HEK293 (cell line): ENCODE measurements at regions not wholly inside any gene's neighbourhood (a gene's known extent, or its start where the extent isn't known, plus 50 kb on each side); places are given as distances from the start of the nearest gene placed in this dataset.

ENCODE experiments used
- CTCF ChIA-PET: fragments of 350-600 bp; formaldehyde crosslinking; extraction: SDS; loops from one replicate; lab custom pipeline; 2021; ENCODE audit warnings: antibody characterized with exemption; lab: Yijun Ruan, JAX
- POLR2A ChIA-PET: fragments of 300-600 bp; formaldehyde crosslinking; extraction: SDS; loops from one replicate; lab custom pipeline; 2020; ENCODE audit warnings: antibody characterized with exemption, inconsistent platforms; lab: Yijun Ruan, JAX
- H3K27ac ChIP-seq: fragments of 200-500 bp; sonication (Bioruptor generic); 2 replicates; pipeline ENCODE4 v1.5.1; 2014; ENCODE audit warnings: low read depth, low read length, control low read depth, inconsistent platforms; ENCODE audit errors: extremely low read depth
- H3K36me3 ChIP-seq, 2 experiments: fragments of 200-500 bp in 1 of 2; sonication (Bioruptor generic) in 1 of 2; 1 replicate in 1 of 2; 2 replicates in 1 of 2; pipeline ENCODE4 v1.5.1; 2014 to 2017; ENCODE audit warnings: inconsistent platforms in 2 of 2, low read length in 2 of 2; ENCODE audit not compliant: control insufficient read depth in 2 of 2, insufficient read depth in 1 of 2
- H3K4me1 ChIP-seq: fragments of 200-500 bp; sonication (Bioruptor generic); 2 replicates; pipeline ENCODE4 v1.5.1; 2014; ENCODE audit warnings: mild to moderate bottlenecking, low read length, inconsistent platforms; ENCODE audit not compliant: control insufficient read depth, insufficient read depth
- H3K4me3 ChIP-seq: 2 replicates; pipeline ENCODE4 v1.5.1; 2011; ENCODE audit warnings: low read depth, mild to moderate bottlenecking, control low read depth, low read length, moderate library complexity
- H3K9me3 ChIP-seq: fragments of 200-500 bp; sonication (Bioruptor generic); 2 replicates; pipeline ENCODE4 v1.5.1; 2014; ENCODE audit warnings: low read depth, low read length, inconsistent platforms; ENCODE audit not compliant: control insufficient read depth, insufficient read depth
- CTCF ChIP-seq: fragments of 450-650 bp; formaldehyde crosslinking; IDR thresholded peaks from 2 replicates; pipeline ENCODE4 v1.5.1; 2016; ENCODE audit warnings: missing biosample characterization, missing genetic modification characterization
- KLF1 ChIP-seq: fragments of 450-650 bp; formaldehyde crosslinking; IDR thresholded peaks from 2 replicates; pipeline ENCODE4 v1.5.1; 2016; ENCODE audit warnings: missing biosample characterization, missing genetic modification characterization
- TCF7L2 ChIP-seq: IDR thresholded peaks from 2 replicates; pipeline ENCODE4 v1.6.1; 2011; ENCODE audit warnings: low read depth, mild to moderate bottlenecking, inconsistent platforms, low read length, moderate library complexity, borderline replicate concordance
- ZBTB20 ChIP-seq: fragments of 450-650 bp; formaldehyde crosslinking; IDR thresholded peaks from 2 replicates; pipeline ENCODE4 v1.5.1; 2016; ENCODE audit warnings: missing biosample characterization, missing genetic modification characterization
- ZNF155 ChIP-seq: fragments of 450-650 bp; formaldehyde crosslinking; IDR thresholded peaks from 2 replicates; pipeline ENCODE4 v1.5.1; 2016; ENCODE audit warnings: missing biosample characterization, missing genetic modification characterization
- ZNF184 ChIP-seq: fragments of 450-650 bp; IDR thresholded peaks from 2 replicates; pipeline ENCODE4 v1.5.1; 2018; ENCODE audit warnings: missing biosample characterization, mild to moderate bottlenecking, missing genetic modification characterization
- ZNF214 ChIP-seq: fragments of 450-650 bp; formaldehyde crosslinking; IDR thresholded peaks from 2 replicates; pipeline ENCODE4 v1.5.1; 2017; ENCODE audit warnings: missing biosample characterization, mild to moderate bottlenecking, missing genetic modification characterization, borderline replicate concordance
- ZNF223 ChIP-seq: fragments of 450-650 bp; formaldehyde crosslinking; IDR thresholded peaks from 2 replicates; pipeline ENCODE4 v1.5.1; 2016; ENCODE audit warnings: missing biosample characterization, missing genetic modification characterization
- ZNF248 ChIP-seq: fragments of 450-650 bp; formaldehyde crosslinking; IDR thresholded peaks from 2 replicates; pipeline ENCODE4 v1.5.1; 2017; ENCODE audit warnings: missing biosample characterization, missing genetic modification characterization
- ZNF311 ChIP-seq: fragments of 450-650 bp; formaldehyde crosslinking; IDR thresholded peaks from 2 replicates; pipeline ENCODE4 v1.5.1; 2017; ENCODE audit warnings: missing biosample characterization, missing genetic modification characterization, borderline replicate concordance
- ZNF37A ChIP-seq: fragments of 450-650 bp; IDR thresholded peaks from 2 replicates; pipeline ENCODE4 v1.5.1; 2018; ENCODE audit warnings: missing biosample characterization, missing genetic modification characterization
- ZNF561 ChIP-seq: fragments of 450-650 bp; IDR thresholded peaks from 2 replicates; pipeline ENCODE4 v1.5.1; 2018; ENCODE audit warnings: missing biosample characterization, missing genetic modification characterization, borderline replicate concordance
- ZNF610 ChIP-seq: fragments of 450-650 bp; formaldehyde crosslinking; IDR thresholded peaks from 2 replicates; pipeline ENCODE4 v1.5.1; 2016; ENCODE audit warnings: missing biosample characterization, missing genetic modification characterization, borderline replicate concordance
- ZNF645 ChIP-seq: fragments of 450-650 bp; formaldehyde crosslinking; IDR thresholded peaks from 2 replicates; pipeline ENCODE4; 2016; ENCODE audit warnings: missing biosample characterization, missing genetic modification characterization
- ZNF670 ChIP-seq: fragments of 450-650 bp; formaldehyde crosslinking; IDR thresholded peaks from 2 replicates; pipeline ENCODE4 v1.5.1; 2016; ENCODE audit warnings: missing biosample characterization, missing genetic modification characterization, low read depth
- ZNF704 ChIP-seq: fragments of 450-650 bp; formaldehyde crosslinking; IDR thresholded peaks from 2 replicates; pipeline ENCODE4 v1.5.1; 2016; ENCODE audit warnings: missing biosample characterization, missing genetic modification characterization
- ZNF777 ChIP-seq: fragments of 450-650 bp; formaldehyde crosslinking; IDR thresholded peaks from 2 replicates; pipeline ENCODE4 v1.5.1; 2017; ENCODE audit warnings: missing biosample characterization, missing genetic modification characterization, borderline replicate concordance
- ZSCAN30 ChIP-seq: fragments of 450-650 bp; IDR thresholded peaks from 2 replicates; pipeline ENCODE4 v1.5.1; 2018; ENCODE audit warnings: missing biosample characterization, mild to moderate bottlenecking, missing genetic modification characterization, moderate library complexity
- TF ChIP-seq, protein P1 (sequence below): fragments of 450-650 bp; formaldehyde crosslinking; IDR thresholded peaks from 2 replicates; pipeline ENCODE4 v1.5.1; 2017; ENCODE audit warnings: missing biosample characterization, missing genetic modification characterization
- TF ChIP-seq, protein P2 (sequence below): fragments of 450-650 bp; formaldehyde crosslinking; optimal IDR thresholded peaks from 2 replicates; pipeline ENCODE3; 2016; ENCODE audit warnings: missing biosample characterization, mild to moderate bottlenecking, missing genetic modification characterization
- TF ChIP-seq, protein P3 (sequence below): fragments of 450-650 bp; formaldehyde crosslinking; conservative IDR thresholded peaks from 2 replicates; pipeline ENCODE4 v1.5.1; 2016; ENCODE audit warnings: low read depth, missing biosample characterization, missing genetic modification characterization
- TF ChIP-seq, protein P4 (sequence below): IDR thresholded peaks from 2 replicates; pipeline ENCODE4 v1.6.1; 2011; ENCODE audit warnings: mild to moderate bottlenecking, low read depth, low read length, borderline replicate concordance

DNA sequence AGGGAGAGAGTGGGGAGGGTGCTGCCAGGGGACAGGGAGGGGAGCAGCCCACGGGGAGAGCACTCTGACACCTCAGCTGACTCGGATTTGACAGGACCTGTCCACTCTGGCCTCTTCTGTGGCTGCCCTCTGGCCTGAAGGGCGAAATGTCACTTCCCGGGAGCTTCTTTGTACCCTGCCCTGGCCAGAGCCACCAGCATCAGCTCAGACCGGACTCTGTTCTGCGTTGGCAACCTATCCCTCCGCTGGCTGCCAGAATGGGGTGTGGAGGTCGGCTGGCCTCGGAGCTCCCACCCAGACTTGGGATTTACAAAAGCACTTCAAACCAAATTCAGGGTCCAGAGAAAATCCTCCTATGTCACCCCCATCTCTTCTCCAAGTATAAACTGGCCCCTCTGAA is 336.7 kb upstream of the FRG2C start:
- POLR2A ChIA-PET, result no interaction called here
- TF ChIP-seq, protein P1, sequence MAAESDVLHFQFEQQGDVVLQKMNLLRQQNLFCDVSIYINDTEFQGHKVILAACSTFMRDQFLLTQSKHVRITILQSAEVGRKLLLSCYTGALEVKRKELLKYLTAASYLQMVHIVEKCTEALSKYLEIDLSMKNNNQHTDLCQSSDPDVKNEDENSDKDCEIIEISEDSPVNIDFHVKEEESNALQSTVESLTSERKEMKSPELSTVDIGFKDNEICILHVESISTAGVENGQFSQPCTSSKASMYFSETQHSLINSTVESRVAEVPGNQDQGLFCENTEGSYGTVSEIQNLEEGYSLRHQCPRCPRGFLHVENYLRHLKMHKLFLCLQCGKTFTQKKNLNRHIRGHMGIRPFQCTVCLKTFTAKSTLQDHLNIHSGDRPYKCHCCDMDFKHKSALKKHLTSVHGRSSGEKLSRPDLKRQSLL (tag by site-specific recombination), result no peak
- TF ChIP-seq ZNF184 (no peak), ZNF704 (tag by site-specific recombination) (no peak), TCF7L2 (no peak), ZBTB20 (tag by site-specific recombination) (no peak), ZNF610 (tag by site-specific recombination) (no peak), ZNF311 (tag by site-specific recombination) (no peak), ZNF777 (tag by site-specific recombination) (no peak), ZNF214 (tag by site-specific recombination) (no peak)
- TF ChIP-seq, protein P2, sequence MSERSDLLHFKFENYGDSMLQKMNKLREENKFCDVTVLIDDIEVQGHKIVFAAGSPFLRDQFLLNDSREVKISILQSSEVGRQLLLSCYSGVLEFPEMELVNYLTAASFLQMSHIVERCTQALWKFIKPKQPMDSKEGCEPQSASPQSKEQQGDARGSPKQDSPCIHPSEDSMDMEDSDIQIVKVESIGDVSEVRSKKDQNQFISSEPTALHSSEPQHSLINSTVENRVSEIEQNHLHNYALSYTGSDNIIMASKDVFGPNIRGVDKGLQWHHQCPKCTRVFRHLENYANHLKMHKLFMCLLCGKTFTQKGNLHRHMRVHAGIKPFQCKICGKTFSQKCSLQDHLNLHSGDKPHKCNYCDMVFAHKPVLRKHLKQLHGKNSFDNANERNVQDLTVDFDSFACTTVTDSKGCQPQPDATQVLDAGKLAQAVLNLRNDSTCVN, result no peak
- TF ChIP-seq, protein P3, sequence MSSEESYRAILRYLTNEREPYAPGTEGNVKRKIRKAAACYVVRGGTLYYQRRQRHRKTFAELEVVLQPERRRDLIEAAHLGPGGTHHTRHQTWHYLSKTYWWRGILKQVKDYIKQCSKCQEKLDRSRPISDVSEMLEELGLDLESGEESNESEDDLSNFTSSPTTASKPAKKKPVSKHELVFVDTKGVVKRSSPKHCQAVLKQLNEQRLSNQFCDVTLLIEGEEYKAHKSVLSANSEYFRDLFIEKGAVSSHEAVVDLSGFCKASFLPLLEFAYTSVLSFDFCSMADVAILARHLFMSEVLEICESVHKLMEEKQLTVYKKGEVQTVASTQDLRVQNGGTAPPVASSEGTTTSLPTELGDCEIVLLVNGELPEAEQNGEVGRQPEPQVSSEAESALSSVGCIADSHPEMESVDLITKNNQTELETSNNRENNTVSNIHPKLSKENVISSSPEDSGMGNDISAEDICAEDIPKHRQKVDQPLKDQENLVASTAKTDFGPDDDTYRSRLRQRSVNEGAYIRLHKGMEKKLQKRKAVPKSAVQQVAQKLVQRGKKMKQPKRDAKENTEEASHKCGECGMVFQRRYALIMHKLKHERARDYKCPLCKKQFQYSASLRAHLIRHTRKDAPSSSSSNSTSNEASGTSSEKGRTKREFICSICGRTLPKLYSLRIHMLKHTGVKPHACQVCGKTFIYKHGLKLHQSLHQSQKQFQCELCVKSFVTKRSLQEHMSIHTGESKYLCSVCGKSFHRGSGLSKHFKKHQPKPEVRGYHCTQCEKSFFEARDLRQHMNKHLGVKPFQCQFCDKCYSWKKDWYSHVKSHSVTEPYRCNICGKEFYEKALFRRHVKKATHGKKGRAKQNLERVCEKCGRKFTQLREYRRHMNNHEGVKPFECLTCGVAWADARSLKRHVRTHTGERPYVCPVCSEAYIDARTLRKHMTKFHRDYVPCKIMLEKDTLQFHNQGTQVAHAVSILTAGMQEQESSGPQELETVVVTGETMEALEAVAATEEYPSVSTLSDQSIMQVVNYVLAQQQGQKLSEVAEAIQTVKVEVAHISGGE (tag by site-specific recombination), result no peak
- TF ChIP-seq, all 188 proteins: peak for 0
- Histone ChIP-seq H3K27ac (no peak overlapping the region), H3K9me3 (no peaks in the 10 kb centered on the region), H3K4me3 (no peak overlapping the region), H3K4me1 (no peaks in the 10 kb centered on the region), H3K36me3 (no peaks in the 10 kb centered on the region)
- CTCF ChIA-PET, result no interaction called here

DNA sequence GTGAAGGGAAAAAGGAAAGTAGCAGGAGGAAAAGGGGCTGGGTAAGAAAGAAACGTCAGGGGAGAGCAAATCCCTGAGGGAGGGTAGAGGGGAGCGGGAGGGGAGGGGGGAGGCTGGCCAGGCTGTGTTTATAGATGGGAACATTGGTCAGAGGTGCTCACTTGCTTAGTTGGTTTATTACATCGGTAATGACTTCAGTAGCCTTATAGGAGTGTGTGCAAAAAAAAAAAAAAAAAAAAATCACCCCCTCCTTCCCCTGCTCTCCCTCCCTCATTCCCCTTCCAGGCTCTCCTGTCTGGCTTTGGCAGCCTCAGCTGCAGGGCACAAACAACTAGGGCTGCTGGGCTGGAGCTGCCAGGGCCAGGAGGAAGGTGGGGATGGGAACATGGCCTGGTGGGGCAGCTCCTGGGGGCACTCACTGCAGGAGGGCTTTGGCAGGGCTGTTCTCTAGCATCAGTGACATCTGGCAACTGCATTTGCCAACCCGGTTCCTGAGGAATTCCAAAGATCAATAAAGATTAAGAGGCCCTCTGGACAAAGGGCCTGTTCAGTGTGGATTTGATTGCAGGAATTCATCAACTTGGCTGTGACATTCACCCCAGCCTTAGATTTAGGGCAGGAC is 334.5 kb upstream of the FRG2C start:
- Histone ChIP-seq H3K4me1 (no peaks in the 10 kb centered on the region), H3K9me3 (no peaks in the 10 kb centered on the region), H3K27ac (no peak overlapping the region), H3K4me3 (no peak overlapping the region), H3K36me3 (no peaks in the 10 kb centered on the region)
- CTCF ChIA-PET, result no interaction called here
- POLR2A ChIA-PET, result no interaction called here
- no peak for TF ChIP-seq ZNF610 (tag by site-specific recombination)
- no peak for TF ChIP-seq ZNF645 (tag by site-specific recombination)
- no peak for TF ChIP-seq ZSCAN30 (tag by site-specific recombination)
- TF ChIP-seq, protein P4, sequence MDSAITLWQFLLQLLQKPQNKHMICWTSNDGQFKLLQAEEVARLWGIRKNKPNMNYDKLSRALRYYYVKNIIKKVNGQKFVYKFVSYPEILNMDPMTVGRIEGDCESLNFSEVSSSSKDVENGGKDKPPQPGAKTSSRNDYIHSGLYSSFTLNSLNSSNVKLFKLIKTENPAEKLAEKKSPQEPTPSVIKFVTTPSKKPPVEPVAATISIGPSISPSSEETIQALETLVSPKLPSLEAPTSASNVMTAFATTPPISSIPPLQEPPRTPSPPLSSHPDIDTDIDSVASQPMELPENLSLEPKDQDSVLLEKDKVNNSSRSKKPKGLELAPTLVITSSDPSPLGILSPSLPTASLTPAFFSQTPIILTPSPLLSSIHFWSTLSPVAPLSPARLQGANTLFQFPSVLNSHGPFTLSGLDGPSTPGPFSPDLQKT, result no peak
- no peak for TF ChIP-seq ZNF37A
- TF ChIP-seq CTCF (tag by site-specific recombination), result no peak
- TF ChIP-seq ZNF248, result no peak
- TF ChIP-seq ZNF561, result no peak
- no peak for TF ChIP-seq ZNF155 (tag by site-specific recombination)
- no peak for TF ChIP-seq ZNF670 (tag by site-specific recombination)
- TF ChIP-seq ZNF223 (tag by site-specific recombination), result no peak
- no peak for TF ChIP-seq KLF1 (tag by site-specific recombination)
